ENCODE measurements at regions not wholly inside any gene's neighbourhood (a gene's known extent, or its start where the extent isn't known, plus 50 kb on each side); places are given as distances from the start of the nearest gene placed in this dataset.

- 94% methylated on average over 3 of the region's 4 CpGs for WGBS (ENCODE audit: insufficient coverage)
- Histone ChIP-seq H3K27ac (ENCODE audit: low read length) (no peak overlapping the region), H3K4me1 (ENCODE audit: control insufficient read depth, insufficient read depth, low read length) (no peaks in the 10 kb centered on the region), H3K36me3 (ENCODE audit: control insufficient read depth, insufficient read depth, low read length) (no peaks in the 10 kb centered on the region), H3K9me3 (ENCODE audit: control insufficient read depth, insufficient read depth, low read length) (no peaks in the 10 kb centered on the region), H3K27me3 (ENCODE audit: control insufficient read depth, insufficient read depth, low read length) (no peaks in the 10 kb centered on the region), H3K4me3 (ENCODE audit: low read length) (no peak overlapping the region)
- Mint-ChIP-seq H3K27me3 (ENCODE audit: low read depth in 2 of 2) (peaks cover 14 to 25% of the 10 kb centered on the region in 2 donors), H3K4me3 (no peak overlapping the region), H3K36me3 (no peaks in the 10 kb centered on the region), H3K9me3 (no peaks in the 10 kb centered on the region), H3K27ac (no peak overlapping the region), H3K4me1 (no peaks in the 10 kb centered on the region)
- intact Hi-C loops (cut with micrococcal nuclease): no loop called here
- no peak for DNase-seq
- no peak for TF ChIP-seq CTCF (IDR thresholded peaks at IDR 0.05)
- no peak for ATAC-seq
Observed at GRCh38 chr20:46837083-46837482, 57.6 kb upstream of the EYA2 start.

- DNase-seq: no peak
- ATAC-seq: no peak
- Mint-ChIP-seq H3K27ac (no peak overlapping the region), H3K4me1 (no peaks in the 10 kb centered on the region), H3K4me3 (no peak overlapping the region), H3K36me3 (no peaks in the 10 kb centered on the region), H3K27me3 (ENCODE audit: low read depth in 2 of 2) (peaks cover 16 to 24% of the 10 kb centered on the region in 2 donors), H3K9me3 (no peaks in the 10 kb centered on the region)
- Histone ChIP-seq H3K36me3 (ENCODE audit: control insufficient read depth, insufficient read depth, low read length) (no peaks in the 10 kb centered on the region), H3K27me3 (ENCODE audit: control insufficient read depth, insufficient read depth, low read length) (no peaks in the 10 kb centered on the region), H3K4me1 (ENCODE audit: control insufficient read depth, insufficient read depth, low read length) (no peaks in the 10 kb centered on the region), H3K27ac (ENCODE audit: low read length) (no peak overlapping the region), H3K9me3 (ENCODE audit: control insufficient read depth, insufficient read depth, low read length) (no peaks in the 10 kb centered on the region), H3K4me3 (ENCODE audit: low read length) (no peak overlapping the region)
- 29% methylated on average over 2 of the region's 2 CpGs for WGBS (ENCODE audit: insufficient coverage)
- intact Hi-C loops (cut with micrococcal nuclease): no loop called here
- no peak for TF ChIP-seq CTCF (IDR thresholded peaks at IDR 0.05)
Observed at GRCh38 chr20:46838011-46838410, 56.6 kb upstream of the EYA2 start.

- no peaks in the 10 kb centered on the region for H3K9me3 ChIP-seq (ENCODE audit: control insufficient read depth, insufficient read depth, low read length)
- H3K4me1 Mint-ChIP-seq: no peaks in the 10 kb centered on the region
- no peak for ATAC-seq
- H3K36me3 ChIP-seq (ENCODE audit: control insufficient read depth, insufficient read depth, low read length): no peaks in the 10 kb centered on the region
- 63% methylated on average over 4 of the region's 4 CpGs for WGBS (ENCODE audit: insufficient coverage)
- H3K4me1 ChIP-seq (ENCODE audit: control insufficient read depth, insufficient read depth, low read length): no peaks in the 10 kb centered on the region
- peaks cover 14 to 20% of the 10 kb centered on the region in 2 donors for H3K27me3 Mint-ChIP-seq (ENCODE audit: low read depth in 2 of 2)
- no peaks in the 10 kb centered on the region for H3K27me3 ChIP-seq (ENCODE audit: control insufficient read depth, insufficient read depth, low read length)
- no peak overlapping the region for H3K27ac ChIP-seq (ENCODE audit: low read length)
- H3K4me3 ChIP-seq (ENCODE audit: low read length): no peak overlapping the region
- no peak for TF ChIP-seq CTCF (IDR thresholded peaks at IDR 0.05)
- no peaks in the 10 kb centered on the region for H3K9me3 Mint-ChIP-seq
- no peaks in the 10 kb centered on the region for H3K36me3 Mint-ChIP-seq
- no peak overlapping the region for H3K27ac Mint-ChIP-seq
- DNase-seq: no peak
- no peak overlapping the region for H3K4me3 Mint-ChIP-seq
- intact Hi-C loops (cut with micrococcal nuclease): no loop called here
Observed at GRCh38 chr20:46840054-46840729, 54.5 kb upstream of the EYA2 start.
